ENCODE measurements at regions not wholly inside any gene's neighbourhood (a gene's known extent, or its start where the extent isn't known, plus 50 kb on each side); places are given as distances from the start of the nearest gene placed in this dataset.

DNA sequence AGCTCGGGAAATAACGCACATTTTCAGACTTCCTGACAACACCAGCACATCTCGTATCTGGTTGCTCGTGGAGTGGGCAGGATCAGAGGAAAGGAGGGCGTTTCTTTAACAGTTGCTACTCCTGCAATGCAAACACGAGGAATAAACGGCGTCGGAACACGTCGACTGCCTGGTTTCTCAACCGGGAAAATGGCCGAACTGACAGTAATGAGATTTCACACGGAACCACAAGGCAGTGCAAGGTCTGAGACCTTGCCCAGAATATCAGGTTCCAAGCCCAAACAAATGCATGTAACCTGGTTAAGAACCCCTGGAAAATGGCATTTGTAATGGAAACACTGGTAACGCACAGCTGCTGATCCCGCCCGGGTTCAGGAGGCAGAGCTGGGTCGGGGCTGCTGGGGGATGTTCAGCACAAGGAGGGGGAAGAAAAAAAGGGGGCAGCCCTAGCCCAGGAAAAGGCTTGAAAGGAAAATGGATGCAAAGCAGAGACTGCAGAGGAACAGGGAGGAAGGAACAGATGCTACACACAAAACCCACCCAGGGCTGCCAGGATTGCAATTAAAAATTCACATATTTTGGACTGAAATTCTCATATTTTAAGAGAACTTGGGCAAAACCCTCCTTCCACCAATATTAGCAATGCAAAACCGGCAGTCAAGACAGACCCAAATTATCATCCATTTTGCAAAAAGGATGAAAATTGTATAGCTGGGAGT lies 61.6 kb upstream of the KLHL29 start:
- H3K9ac ChIP-seq (ENCODE audit: low read length), result no peak overlapping the region
- H3K9me3 ChIP-seq (ENCODE audit: low read length), result no peaks in the 10 kb centered on the region
- no peak overlapping the region for H3K27ac ChIP-seq (ENCODE audit: low read depth, low read length)
- H3K36me3 ChIP-seq (ENCODE audit: insufficient read depth, low read length), result no peaks in the 10 kb centered on the region
- no peak overlapping the region for H3K4me3 ChIP-seq (ENCODE audit: low read depth in 1 of 2, low read length in 2 of 2)
- no peaks in the 10 kb centered on the region for H3K27me3 ChIP-seq (ENCODE audit: control insufficient read depth in 1 of 2, insufficient read depth in 2 of 2, low read length in 2 of 2)
- peaks cover 12% of the 10 kb centered on the region for H3K4me1 ChIP-seq (ENCODE audit: insufficient read depth, low read length)

- peaks cover 12% of the 10 kb centered on the region for H3K4me1 ChIP-seq (ENCODE audit: insufficient read depth, low read length)
- H3K27ac ChIP-seq (ENCODE audit: low read depth, low read length), result no peak overlapping the region
- H3K27me3 ChIP-seq (ENCODE audit: control insufficient read depth in 1 of 2, insufficient read depth in 2 of 2, low read length in 2 of 2), result no peaks in the 10 kb centered on the region
- H3K9me3 ChIP-seq (ENCODE audit: low read length), result no peaks in the 10 kb centered on the region
- H3K36me3 ChIP-seq (ENCODE audit: insufficient read depth, low read length), result no peaks in the 10 kb centered on the region
- H3K4me3 ChIP-seq (ENCODE audit: low read depth in 1 of 2, low read length in 2 of 2), result no peak overlapping the region
- H3K9ac ChIP-seq (ENCODE audit: low read length), result no peak overlapping the region
Measured at GRCh38 chr2:23323917-23324680, 60.9 kb upstream of the KLHL29 start.

DNA sequence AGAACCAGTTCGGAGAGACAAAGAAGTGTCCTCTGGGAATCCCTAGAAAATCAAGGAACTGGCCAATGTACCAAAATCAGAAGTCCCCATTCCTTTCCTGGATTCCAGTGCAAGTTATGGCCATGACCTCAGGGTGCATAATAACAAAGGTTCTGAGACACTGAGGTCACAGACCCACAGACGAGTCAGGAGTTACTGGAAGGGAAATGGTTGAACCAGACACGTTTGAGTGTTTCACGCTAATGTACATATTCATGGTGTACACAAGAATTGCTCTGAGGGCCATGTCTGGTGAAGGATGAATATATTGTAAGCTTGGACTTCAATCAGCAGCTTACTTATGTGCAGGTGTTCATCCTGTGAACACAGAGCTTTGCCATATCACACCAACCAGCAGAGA lies 58.6 kb upstream of the KLHL29 start:
- no peak overlapping the region for H3K27ac ChIP-seq (ENCODE audit: low read depth, low read length)
- no peaks in the 10 kb centered on the region for H3K27me3 ChIP-seq (ENCODE audit: control insufficient read depth in 1 of 2, insufficient read depth in 2 of 2, low read length in 2 of 2)
- H3K36me3 ChIP-seq (ENCODE audit: insufficient read depth, low read length), result no peaks in the 10 kb centered on the region
- H3K4me3 ChIP-seq (ENCODE audit: low read depth in 1 of 2, low read length in 2 of 2), result no peak overlapping the region
- H3K9ac ChIP-seq (ENCODE audit: low read length), result no peak overlapping the region
- peaks cover 12% of the 10 kb centered on the region for H3K4me1 ChIP-seq (ENCODE audit: insufficient read depth, low read length)
- no peaks in the 10 kb centered on the region for H3K9me3 ChIP-seq (ENCODE audit: low read length)

- Histone ChIP-seq H3K36me3 (ENCODE audit: insufficient read depth, low read length) (no peaks in the 10 kb centered on the region), H3K27me3 (ENCODE audit: control insufficient read depth in 1 of 2, insufficient read depth in 2 of 2, low read length in 2 of 2) (no peaks in the 10 kb centered on the region), H3K9me3 (ENCODE audit: low read length) (no peaks in the 10 kb centered on the region), H3K4me1 (ENCODE audit: insufficient read depth, low read length) (peaks cover 10% of the 10 kb centered on the region), H3K27ac (ENCODE audit: low read depth, low read length) (no peak overlapping the region), H3K4me3 (ENCODE audit: low read depth in 1 of 2, low read length in 2 of 2) (no peak overlapping the region), H3K9ac (ENCODE audit: low read length) (no peak overlapping the region)
Measured at GRCh38 chr2:23327416-23327815, 57.6 kb upstream of the KLHL29 start.

- Histone ChIP-seq H3K27ac (ENCODE audit: low read depth, low read length) (no peak overlapping the region), H3K4me1 (ENCODE audit: insufficient read depth, low read length) (peaks cover 5% of the 10 kb centered on the region), H3K36me3 (ENCODE audit: insufficient read depth, low read length) (no peaks in the 10 kb centered on the region), H3K4me3 (ENCODE audit: low read depth in 1 of 2, low read length in 2 of 2) (no peak overlapping the region), H3K9me3 (ENCODE audit: low read length) (no peaks in the 10 kb centered on the region), H3K27me3 (ENCODE audit: control insufficient read depth in 1 of 2, insufficient read depth in 2 of 2, low read length in 2 of 2) (no peaks in the 10 kb centered on the region), H3K9ac (ENCODE audit: low read length) (no peak overlapping the region)
Measured at GRCh38 chr2:23327887-23328286, 57.1 kb upstream of the KLHL29 start.

DNA sequence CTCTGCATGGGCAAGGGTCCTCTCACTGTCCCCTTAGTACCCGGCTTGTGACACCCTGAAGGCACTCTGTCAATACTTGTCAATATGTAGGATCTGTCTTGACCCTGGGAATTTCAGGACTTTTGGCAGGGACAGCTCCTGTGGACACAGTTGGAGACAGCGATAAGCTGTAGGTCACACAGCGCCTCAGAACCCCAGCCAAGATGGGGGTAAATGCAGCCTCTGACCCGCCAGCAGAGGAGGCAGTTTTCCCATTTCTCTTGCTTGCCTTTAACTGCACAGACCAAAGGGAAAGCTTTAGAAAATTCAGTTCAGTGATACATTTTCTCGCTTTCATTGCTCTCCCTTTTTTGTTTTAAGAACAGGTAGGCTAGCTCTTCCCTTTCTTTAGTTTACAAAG lies 54.8 kb upstream of the KLHL29 start:
- Histone ChIP-seq H3K4me3 (ENCODE audit: low read depth in 1 of 2, low read length in 2 of 2) (no peak overlapping the region), H3K4me1 (ENCODE audit: insufficient read depth, low read length) (no peaks in the 10 kb centered on the region), H3K9ac (ENCODE audit: low read length) (no peak overlapping the region), H3K27me3 (ENCODE audit: control insufficient read depth in 1 of 2, insufficient read depth in 2 of 2, low read length in 2 of 2) (no peaks in the 10 kb centered on the region), H3K36me3 (ENCODE audit: insufficient read depth, low read length) (no peaks in the 10 kb centered on the region), H3K27ac (ENCODE audit: low read depth, low read length) (no peak overlapping the region), H3K9me3 (ENCODE audit: low read length) (no peaks in the 10 kb centered on the region)
